ENCODE measurements at regions not wholly inside any gene's neighbourhood (a gene's known extent, or its start where the extent isn't known, plus 50 kb on each side); places are given as distances from the start of the nearest gene placed in this dataset.
"Not testable (repeated sequence)": the region's sequence is repeated elsewhere in the genome, so short reads cannot be mapped to it uniquely, and the experiment has no call there.

DNA sequence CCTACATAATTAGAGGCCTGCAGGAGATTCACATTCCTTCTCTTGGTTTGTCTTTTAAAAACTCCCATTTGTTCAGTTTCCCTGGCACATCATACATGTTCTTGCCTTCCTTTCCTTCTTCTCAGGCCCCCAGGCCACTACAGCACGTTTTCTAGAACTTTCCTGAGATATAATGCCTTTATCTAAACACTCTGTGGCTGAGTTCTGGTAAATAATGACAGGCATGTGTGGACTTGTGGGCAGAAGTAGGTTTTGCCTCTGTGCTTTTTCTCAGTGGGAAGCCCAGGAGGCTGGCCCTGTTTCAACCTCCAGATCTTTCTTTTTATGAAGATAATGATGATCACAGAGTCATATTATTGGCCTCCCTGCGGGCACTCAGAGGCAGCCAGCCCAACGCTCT is 117.2 kb downstream of the TMX1 start:
- Histone ChIP-seq H3K27ac (no peak overlapping the region), H3K36me3 (no peaks in the 10 kb centered on the region), H3K9me3 (no peaks in the 10 kb centered on the region), H3K4me3 (no peak overlapping the region), H3K4me1 (peaks cover 0 to 12% (median 0%) of the 10 kb centered on the region in 12 donors), H3K27me3 (no peaks in the 10 kb centered on the region)
- TF ChIP-seq, protein P1, sequence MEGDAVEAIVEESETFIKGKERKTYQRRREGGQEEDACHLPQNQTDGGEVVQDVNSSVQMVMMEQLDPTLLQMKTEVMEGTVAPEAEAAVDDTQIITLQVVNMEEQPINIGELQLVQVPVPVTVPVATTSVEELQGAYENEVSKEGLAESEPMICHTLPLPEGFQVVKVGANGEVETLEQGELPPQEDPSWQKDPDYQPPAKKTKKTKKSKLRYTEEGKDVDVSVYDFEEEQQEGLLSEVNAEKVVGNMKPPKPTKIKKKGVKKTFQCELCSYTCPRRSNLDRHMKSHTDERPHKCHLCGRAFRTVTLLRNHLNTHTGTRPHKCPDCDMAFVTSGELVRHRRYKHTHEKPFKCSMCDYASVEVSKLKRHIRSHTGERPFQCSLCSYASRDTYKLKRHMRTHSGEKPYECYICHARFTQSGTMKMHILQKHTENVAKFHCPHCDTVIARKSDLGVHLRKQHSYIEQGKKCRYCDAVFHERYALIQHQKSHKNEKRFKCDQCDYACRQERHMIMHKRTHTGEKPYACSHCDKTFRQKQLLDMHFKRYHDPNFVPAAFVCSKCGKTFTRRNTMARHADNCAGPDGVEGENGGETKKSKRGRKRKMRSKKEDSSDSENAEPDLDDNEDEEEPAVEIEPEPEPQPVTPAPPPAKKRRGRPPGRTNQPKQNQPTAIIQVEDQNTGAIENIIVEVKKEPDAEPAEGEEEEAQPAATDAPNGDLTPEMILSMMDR (IDR thresholded peaks at IDR 0.05), result no peak
- TF ChIP-seq POLR2A (IDR thresholded peaks at IDR 0.05), result no peak
- DNase-seq (no peak), ATAC-seq (no peak)
- intact Hi-C loops (cut with DNase I), result no loop called here
- WGBS, 4 donors, result 82 to 85% (median 84%) methylated on average over 3 of the region's 3 CpGs

DNA sequence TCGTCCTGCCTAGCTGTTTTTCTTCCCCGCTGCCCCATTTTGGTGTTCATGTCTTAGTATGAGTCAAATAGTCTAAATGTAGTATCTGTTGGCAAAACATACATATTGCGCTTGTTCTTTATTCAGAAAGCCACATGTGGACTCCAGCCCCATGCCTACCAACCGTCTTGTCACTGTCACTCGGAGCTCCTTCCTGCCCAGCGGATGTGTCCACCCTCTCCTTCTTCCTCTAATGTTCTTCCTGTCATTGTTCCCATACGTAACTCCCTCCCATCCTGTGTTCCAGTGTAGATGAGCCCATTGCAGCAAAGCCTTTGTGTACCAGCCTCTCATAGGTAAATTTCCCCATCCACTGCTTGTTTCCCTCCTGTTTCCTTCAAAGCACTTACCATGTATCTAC is 120.5 kb downstream of the TMX1 start:
- H3K27ac ChIP-seq, result peak overlapping the region in 5 of 12 donors; percentile 22 to 44 (median 30)

DNA sequence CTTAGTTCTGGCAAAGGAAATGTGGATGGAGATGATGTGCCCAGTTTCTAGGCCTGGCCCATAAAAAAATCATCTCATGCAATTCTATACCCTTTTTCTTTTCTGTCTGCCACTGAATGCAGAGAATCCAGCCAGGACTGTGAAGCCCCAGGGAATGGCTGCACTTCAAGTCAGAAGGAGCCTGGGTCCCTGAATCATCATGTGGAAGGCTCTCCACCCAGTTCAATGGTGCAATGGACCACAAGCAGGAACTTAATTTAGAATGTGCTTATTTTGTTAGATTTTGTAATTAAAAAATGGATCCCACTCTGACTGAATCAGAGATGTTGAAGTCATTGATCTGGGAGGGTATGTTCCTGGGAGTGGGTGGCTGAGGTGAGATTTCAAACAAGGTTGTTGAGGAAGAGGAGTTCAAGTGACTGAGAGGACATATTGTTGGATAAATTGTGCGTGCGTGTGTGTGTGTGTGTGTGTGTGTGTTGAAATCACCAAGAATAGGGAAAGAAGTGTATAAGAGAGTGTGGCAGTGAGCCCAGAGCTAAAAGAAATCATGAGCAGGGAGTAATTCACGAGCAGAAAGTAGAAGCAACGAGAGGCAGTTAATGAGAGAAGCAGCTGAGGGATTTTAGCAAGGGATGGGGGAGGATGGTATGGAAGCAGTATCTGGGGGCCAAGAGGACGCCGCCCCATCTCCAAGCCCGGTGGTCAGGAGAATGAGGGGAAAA is 125.4 kb downstream of the TMX1 start:
- WGBS, 4 donors, result 44 to 52% (median 49%) methylated on average over 7 of the region's 7 CpGs
- Histone ChIP-seq H3K36me3 (no peaks in the 10 kb centered on the region), H3K4me1 (peaks cover 0 to 15% (median 0%) of the 10 kb centered on the region in 12 donors), H3K4me3 (no peak overlapping the region), H3K9me3 (no peaks in the 10 kb centered on the region), H3K27me3 (no peaks in the 10 kb centered on the region), H3K27ac (no peak overlapping the region)
- DNase-seq (no peak), ATAC-seq (no peak)
- TF ChIP-seq, protein P1 (IDR thresholded peaks at IDR 0.05), result no peak
- TF ChIP-seq POLR2A (IDR thresholded peaks at IDR 0.05), result no peak
- intact Hi-C loops (cut with DNase I), result loop anchor here in 1 of 10 donors (10.0 kb wide), 1 partner anchor 71 kb away; no protein-coding TSS in a partner anchor

More for the DNA sequence above, 120.5 kb downstream of the TMX1 start:
- 70 to 80% (median 77%) methylated on average over 7 of the region's 7 CpGs for WGBS, 4 donors
- H3K4me3 ChIP-seq, result no peak overlapping the region
- ATAC-seq, result peak in 3 of 4 donors; percentile 22 to 90 (median 59)
- peak in 2 of 5 donors; percentile 10 to 34 for DNase-seq
- no peaks in the 10 kb centered on the region for H3K9me3 ChIP-seq
- peaks cover 0 to 12% (median 0%) of the 10 kb centered on the region in 12 donors for H3K4me1 ChIP-seq
- TF ChIP-seq POLR2A (IDR thresholded peaks at IDR 0.05), result no peak
- TF ChIP-seq, protein P1 (IDR thresholded peaks at IDR 0.05), result no peak
- no peaks in the 10 kb centered on the region for H3K27me3 ChIP-seq
- H3K36me3 ChIP-seq, result no peaks in the 10 kb centered on the region
- intact Hi-C loops (cut with DNase I), result loop anchor here in 1 of 10 donors (10.0 kb wide), 1 partner anchor 66 kb away; no protein-coding TSS in a partner anchor

DNA sequence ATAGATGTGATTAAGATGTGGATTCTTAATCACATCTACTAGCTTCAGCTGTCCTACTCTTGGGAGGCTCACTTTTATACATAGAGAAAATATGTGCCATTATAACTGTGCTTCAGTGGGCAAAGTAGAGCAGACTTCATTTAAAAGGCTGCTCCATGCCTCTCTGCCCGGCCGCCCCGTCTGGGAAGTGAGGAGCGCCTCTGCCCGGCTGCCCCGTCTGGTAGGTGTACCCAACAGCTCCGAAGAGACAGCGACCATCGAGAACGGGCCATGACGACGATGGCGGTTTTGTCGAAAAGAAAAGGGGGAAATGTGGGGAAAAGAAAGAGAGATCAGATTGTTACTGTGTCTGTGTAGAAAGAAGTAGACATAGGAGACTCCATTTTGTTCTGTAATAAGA is 126.4 kb downstream of the TMX1 start:
- not testable (repeated sequence) for H3K27me3 ChIP-seq, DNase-seq, ATAC-seq, H3K4me3 ChIP-seq, H3K27ac ChIP-seq, H3K36me3 ChIP-seq, H3K9me3 ChIP-seq
- peaks cover 0 to 13% (median 0%) of the 10 kb centered on the region in 12 donors for H3K4me1 ChIP-seq
- 95 to 97% (median 96%) methylated on average over 14 of the region's 14 CpGs for WGBS, 4 donors
- intact Hi-C loops (cut with DNase I), result loop anchor here in 1 of 10 donors (10.0 kb wide), 1 partner anchor 72 kb away; no protein-coding TSS in a partner anchor

DNA sequence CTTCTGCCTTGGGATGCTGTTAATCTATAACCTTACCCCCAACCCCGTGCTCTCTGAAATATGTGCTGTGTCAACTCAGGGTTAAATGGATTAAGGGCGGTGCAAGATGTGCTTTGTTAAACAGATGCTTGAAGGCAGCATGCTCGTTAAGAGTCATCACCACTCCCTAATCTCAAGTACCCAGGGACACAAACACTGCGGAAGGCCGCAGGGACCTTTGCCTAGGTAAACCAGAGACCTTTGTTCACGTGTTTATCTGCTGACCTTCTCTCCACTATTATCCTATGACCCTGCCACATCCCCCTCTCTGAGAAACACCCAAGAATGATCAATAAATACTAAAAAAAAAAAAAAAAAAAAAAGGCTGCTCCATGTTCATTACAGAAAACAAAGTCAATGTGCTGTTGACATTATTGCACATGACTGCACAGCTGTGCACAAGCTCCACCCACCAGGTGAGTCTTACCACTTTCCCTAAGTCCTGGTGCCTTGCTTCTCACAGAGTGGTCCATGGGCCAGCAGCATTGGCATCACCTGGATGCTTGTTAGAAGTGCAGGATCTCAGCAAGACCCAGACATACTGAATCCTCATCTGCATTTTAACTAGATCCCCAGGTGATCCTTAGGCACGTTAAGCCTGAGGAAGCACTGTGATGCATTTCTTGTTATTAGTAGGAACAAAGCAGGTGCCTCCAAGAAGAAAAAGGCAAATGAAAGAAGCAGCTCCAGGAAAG is 127.0 kb downstream of the TMX1 start:
- H3K4me1 ChIP-seq, result peaks cover 0 to 12% (median 0%) of the 10 kb centered on the region in 12 donors
- H3K27ac ChIP-seq, result peak overlapping the region in 1 of 12 donors; percentile 23
- intact Hi-C loops (cut with DNase I), result loop anchor here in 1 of 10 donors (10.0 kb wide), 1 partner anchor 72 kb away; no protein-coding TSS in a partner anchor
- not testable (repeated sequence) for H3K4me3 ChIP-seq, DNase-seq, H3K27me3 ChIP-seq, ATAC-seq, H3K36me3 ChIP-seq, H3K9me3 ChIP-seq
- WGBS, 4 donors, result 43 to 51% (median 47%) methylated on average over 6 to 7 of the region's 7 CpGs

Measured in heart left ventricle (tissue), 16 donors.